ENCODE measurements at regions not wholly inside any gene's neighbourhood (a gene's known extent, or its start where the extent isn't known, plus 50 kb on each side); places are given as distances from the start of the nearest gene placed in this dataset.
"Not testable (repeated sequence)": the region's sequence is repeated elsewhere in the genome, so short reads cannot be mapped to it uniquely, and the experiment has no call there.

DNA sequence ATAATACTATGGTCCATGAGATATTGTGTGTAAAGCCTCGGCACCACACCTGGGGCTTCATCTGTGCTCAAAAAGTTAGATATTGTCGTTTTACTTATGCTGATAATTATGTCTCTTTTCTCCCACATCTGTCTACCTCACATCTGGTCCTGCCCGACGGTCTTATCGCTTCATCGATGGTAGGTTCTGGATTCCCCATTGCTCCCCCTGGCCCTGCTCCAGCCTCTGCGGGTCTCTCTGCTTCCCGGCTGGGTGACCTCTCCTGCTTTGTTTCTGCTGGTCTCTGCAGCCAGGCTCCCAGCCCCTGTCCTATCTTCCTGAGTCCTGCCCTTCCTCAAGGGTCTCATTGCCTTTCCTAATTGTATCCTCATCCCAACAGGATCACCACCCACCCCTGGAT lies 294.2 kb downstream of the NDUFA10 start:
- Mint-ChIP-seq H3K27me3 (no peaks in the 10 kb centered on the region), H3K4me1 (ENCODE audit: low read depth) (no peaks in the 10 kb centered on the region), H3K4me3 (no peak overlapping the region), H3K27ac (no peak overlapping the region), H3K9me3 (ENCODE audit: low read depth) (peaks cover 4% of the 10 kb centered on the region), H3K36me3 (no peaks in the 10 kb centered on the region)

DNA sequence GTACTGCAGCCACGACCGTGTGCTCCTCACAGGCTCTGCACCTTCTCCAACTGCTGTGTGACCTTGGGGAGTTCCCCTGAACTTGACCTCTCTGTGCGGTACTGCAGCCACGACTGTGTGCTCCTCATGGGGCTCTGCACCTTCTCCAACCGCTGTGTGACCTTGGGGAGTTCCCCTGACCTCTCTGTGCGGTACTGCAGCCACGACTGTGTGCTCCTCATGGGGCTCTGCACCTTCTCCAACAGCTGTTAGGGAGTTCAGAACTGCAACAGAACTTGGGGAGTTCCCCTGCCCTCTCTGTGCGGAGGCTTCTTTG lies 294.6 kb downstream of the NDUFA10 start:
- not testable (repeated sequence) for H3K36me3 Mint-ChIP-seq; H3K27me3 Mint-ChIP-seq; H3K4me3 Mint-ChIP-seq; H3K4me1 Mint-ChIP-seq (ENCODE audit: low read depth); H3K9me3 Mint-ChIP-seq (ENCODE audit: low read depth); H3K27ac Mint-ChIP-seq

DNA sequence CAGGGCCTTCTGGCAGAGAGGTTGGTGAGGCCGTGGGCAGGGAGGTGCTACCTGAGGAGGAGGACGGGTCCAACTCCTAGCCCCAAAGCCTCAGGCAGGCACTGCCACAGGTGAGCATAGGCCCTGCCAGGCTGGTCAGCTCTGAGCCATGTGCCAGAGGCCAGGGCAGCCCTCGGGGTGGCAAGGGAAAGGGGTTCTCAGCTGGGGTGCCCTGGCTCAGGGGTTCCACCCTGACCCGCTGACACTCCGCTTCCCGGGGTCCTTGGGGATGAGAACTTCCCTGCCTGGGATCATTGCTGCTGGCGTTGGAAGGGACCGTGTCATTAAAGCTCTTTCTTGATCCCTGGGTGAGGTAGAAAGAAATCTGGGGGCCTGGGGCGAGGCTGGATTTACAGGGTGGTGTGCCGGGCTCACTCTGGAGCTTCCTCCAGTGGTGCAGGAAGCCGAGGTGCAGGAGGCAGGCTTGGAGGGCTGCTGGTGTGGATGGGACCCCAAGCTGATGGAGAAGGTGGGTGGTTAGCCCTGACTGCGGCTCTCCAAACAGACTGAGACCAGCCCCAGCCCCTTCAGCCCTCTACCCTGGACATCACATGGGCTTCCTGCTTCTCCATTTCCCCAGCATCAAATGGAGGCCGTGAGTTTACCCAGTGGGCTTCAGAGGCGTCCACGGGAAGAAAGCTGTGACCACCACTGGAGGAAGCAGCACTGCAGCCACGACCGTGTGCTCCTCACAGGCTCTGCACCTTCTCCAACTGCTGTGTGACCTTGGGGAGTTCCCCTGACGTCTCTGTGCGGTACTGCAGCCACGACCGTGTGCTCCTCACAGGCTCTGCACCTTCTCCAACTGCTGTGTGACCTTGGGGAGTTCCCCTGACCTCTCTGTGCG lies 295.2 kb downstream of the NDUFA10 start:
- Mint-ChIP-seq H3K27me3 (no peaks in the 10 kb centered on the region), H3K27ac (no peak overlapping the region), H3K36me3 (no peaks in the 10 kb centered on the region), H3K4me1 (ENCODE audit: low read depth) (no peaks in the 10 kb centered on the region), H3K9me3 (ENCODE audit: low read depth) (peaks cover 4% of the 10 kb centered on the region), H3K4me3 (no peak overlapping the region)

DNA sequence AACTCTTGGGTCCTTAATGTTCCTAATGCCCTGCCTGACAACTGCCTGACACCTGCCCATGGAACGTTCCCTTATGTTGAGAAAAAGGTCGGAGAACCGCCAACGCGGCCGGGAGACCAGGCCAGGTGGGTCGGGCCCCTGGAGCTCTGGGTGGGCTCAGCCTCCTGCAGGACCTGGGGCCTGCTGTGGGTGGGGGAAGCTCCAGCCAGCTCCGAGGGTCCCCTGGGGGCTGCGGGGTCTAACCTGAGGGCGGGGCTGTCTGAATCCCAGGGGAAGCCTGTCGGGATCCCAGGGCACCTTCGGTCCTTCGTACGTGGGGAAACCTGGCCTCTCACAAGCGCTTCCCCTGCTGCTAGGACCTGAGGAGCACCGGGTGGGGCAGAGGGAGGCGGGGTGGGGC lies 296.0 kb downstream of the NDUFA10 start:
- Mint-ChIP-seq H3K27me3 (no peaks in the 10 kb centered on the region), H3K36me3 (no peaks in the 10 kb centered on the region), H3K9me3 (ENCODE audit: low read depth) (peaks cover 2% of the 10 kb centered on the region), H3K27ac (no peak overlapping the region), H3K4me3 (no peak overlapping the region), H3K4me1 (ENCODE audit: low read depth) (no peaks in the 10 kb centered on the region)

DNA sequence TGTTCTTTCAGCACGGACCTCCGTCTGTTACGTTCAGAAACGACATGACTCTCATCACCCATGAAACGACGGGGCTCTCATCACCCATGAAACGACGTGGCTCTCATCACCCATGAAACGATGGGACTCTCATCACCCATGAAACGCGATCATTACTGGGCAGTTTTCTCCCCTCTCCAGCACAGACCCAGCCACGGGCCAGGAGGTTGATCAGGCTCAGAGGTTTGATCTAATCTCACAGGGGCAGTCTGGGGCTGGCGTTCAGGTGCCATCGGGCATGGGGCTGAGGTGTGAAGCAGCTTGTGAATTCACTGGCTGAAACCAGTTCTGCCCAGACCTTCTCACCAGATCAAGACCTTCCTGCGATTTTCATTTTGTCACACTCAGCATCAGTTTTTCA lies 296.4 kb downstream of the NDUFA10 start:
- Mint-ChIP-seq H3K9me3 (ENCODE audit: low read depth) (no peaks in the 10 kb centered on the region), H3K4me3 (no peak overlapping the region), H3K27ac (no peak overlapping the region), H3K36me3 (no peaks in the 10 kb centered on the region), H3K27me3 (no peaks in the 10 kb centered on the region), H3K4me1 (ENCODE audit: low read depth) (no peaks in the 10 kb centered on the region)

DNA sequence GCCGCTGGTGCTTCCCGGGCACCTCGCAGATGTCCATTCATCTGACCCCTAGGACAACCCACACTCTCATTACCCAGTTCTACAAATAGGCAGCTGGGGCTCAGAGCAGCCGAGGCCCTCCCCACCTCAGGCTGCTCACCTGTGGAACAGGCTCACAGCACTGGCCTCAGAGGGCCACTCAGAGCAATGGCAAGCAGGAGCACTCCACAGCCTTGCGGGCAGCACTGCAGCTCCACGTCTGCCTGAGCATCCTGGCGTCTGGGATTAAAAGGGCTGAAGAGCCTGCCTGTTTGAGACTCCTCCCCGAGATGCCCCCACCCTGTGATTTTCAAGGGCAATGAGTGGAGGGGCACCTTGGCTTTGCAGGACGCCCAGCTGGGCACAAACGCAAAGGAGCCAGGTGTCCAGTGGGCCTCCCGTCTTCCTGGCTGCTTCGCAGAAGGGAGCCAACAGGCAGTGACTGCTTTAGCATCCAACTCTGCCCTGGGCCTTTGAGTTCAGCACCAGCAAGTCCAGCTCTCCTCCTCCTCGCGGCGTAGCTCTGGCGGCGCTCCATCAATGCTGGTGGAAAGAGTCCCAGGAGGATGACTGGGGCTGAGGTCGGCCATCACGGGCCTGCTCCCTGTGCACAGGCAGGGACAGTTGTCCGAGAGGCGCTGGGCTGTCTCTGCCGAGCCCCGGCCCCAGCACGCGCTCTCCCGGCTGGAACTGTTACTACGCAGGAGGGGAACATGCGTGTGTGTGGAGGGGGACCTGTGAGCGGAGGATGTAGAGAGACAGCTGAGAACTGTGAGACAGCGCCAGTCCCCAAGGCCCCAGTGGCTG lies 297.2 kb downstream of the NDUFA10 start:
- no peaks in the 10 kb centered on the region for H3K27me3 Mint-ChIP-seq
- H3K9me3 Mint-ChIP-seq (ENCODE audit: low read depth), result no peaks in the 10 kb centered on the region
- no peak overlapping the region for H3K4me3 Mint-ChIP-seq
- H3K36me3 Mint-ChIP-seq, result no peaks in the 10 kb centered on the region
- no peaks in the 10 kb centered on the region for H3K4me1 Mint-ChIP-seq (ENCODE audit: low read depth)
- no peak overlapping the region for H3K27ac Mint-ChIP-seq

DNA sequence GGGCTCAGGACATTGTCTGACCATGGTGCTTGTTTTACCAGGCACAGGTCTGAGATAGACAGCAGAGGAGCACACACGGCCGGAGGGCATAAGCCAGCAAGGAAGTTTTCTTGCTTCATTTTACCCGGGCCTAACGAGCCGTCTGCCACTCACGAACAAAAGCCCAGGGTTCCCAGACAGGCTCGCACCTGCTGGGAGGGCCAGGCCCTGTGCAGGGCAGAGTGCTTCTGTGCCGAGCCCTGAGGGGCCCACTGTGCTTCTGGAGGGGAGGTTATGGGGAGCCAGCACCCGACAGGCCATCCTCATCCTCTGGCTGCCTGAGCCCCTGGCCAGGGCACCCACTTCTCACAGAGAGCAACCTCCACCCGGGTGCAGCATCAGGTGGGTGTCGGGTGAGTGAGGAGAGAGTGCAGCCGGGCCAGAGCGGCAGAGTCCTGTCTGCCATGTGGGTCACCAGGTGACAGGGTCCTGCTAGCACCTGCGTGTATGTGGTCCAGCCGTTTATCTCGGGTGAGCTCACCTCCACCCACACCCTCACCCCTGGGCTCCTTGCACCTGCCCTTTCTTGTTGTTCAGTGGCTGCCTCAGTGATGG lies 297.9 kb downstream of the NDUFA10 start:
- Mint-ChIP-seq H3K4me1 (ENCODE audit: low read depth) (no peaks in the 10 kb centered on the region), H3K9me3 (ENCODE audit: low read depth) (no peaks in the 10 kb centered on the region), H3K36me3 (no peaks in the 10 kb centered on the region), H3K4me3 (no peak overlapping the region), H3K27me3 (no peaks in the 10 kb centered on the region), H3K27ac (no peak overlapping the region)

DNA sequence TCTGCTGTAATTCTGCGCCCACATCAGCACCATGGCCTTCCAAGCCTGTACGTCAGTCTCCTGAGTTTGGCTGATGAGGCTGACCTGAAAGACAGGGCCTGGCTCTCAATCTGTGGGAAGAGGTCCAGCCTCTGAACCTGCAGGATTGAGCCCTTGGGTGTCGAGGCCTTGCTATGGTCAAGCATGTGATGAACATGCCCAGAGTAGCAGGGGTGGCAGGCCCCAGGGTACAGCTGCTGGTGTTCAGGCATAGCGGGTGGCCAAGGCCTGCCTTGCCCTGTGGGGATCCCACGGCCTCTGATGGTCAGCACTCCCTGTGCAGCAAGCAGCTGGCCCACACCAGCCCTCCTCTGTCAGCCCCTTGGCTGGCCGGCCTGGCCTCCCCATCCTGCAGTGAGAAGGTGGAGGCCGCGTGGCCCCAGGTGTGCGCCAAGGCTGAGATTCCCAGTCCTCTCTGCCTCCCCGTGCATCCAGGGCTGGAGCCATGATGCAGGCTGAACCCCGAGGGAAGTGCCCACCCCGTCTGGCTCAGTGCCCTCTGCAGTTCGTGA lies 298.4 kb downstream of the NDUFA10 start:
- no peaks in the 10 kb centered on the region for H3K27me3 Mint-ChIP-seq
- H3K4me1 Mint-ChIP-seq (ENCODE audit: low read depth), result no peaks in the 10 kb centered on the region
- no peaks in the 10 kb centered on the region for H3K36me3 Mint-ChIP-seq
- H3K9me3 Mint-ChIP-seq (ENCODE audit: low read depth), result no peaks in the 10 kb centered on the region
- H3K4me3 Mint-ChIP-seq, result no peak overlapping the region
- no peak overlapping the region for H3K27ac Mint-ChIP-seq

DNA sequence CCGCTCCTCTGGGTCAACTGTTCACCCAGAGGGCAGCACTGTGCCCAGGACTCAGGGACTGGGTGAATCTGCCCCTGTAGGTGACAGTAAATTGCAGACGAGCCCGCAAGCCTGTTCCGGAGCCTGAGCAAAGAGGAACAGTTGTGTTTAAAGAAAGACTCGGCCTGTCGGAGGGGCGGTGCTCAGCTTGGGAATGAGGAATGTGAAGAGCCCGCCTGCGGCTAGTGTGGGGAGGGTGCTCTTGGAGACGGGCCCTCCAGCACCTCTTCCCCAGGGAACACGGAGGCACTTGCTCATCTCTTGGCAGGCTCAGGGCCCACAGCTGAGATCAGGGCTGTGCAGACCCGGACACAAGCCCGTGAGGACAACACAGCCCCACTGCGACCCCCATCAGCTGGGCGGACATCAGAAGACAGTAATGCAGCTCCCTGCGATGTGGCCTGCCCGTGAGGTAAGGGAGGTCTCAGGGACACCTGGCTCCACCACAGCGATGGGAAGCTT lies 299.0 kb downstream of the NDUFA10 start:
- Mint-ChIP-seq H3K9me3 (ENCODE audit: low read depth) (no peaks in the 10 kb centered on the region), H3K36me3 (no peaks in the 10 kb centered on the region), H3K4me3 (no peak overlapping the region), H3K27me3 (no peaks in the 10 kb centered on the region), H3K4me1 (ENCODE audit: low read depth) (no peaks in the 10 kb centered on the region), H3K27ac (no peak overlapping the region)

DNA sequence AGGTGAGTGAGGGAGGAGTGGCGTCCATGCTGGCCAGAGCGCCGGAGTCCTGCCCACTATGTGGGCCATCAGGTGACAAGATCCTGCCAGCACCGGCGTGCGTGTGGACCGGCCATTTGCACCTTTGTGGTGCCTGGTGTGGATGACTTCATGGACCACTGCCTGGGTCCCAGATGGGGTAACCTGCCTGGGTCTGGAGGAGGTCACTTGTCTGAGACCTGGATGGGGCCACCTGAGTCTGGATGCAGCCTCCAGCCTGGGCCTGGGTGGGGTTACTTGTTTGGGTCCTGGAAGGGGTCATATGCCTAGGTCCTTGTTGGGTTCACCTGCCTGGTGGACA lies 299.6 kb downstream of the NDUFA10 start:
- H3K9me3 Mint-ChIP-seq (ENCODE audit: low read depth), result no peaks in the 10 kb centered on the region
- H3K27ac Mint-ChIP-seq, result no peak overlapping the region
- H3K4me1 Mint-ChIP-seq (ENCODE audit: low read depth), result no peaks in the 10 kb centered on the region
- H3K4me3 Mint-ChIP-seq, result no peak overlapping the region
- H3K27me3 Mint-ChIP-seq, result no peaks in the 10 kb centered on the region
- H3K36me3 Mint-ChIP-seq, result no peaks in the 10 kb centered on the region

DNA sequence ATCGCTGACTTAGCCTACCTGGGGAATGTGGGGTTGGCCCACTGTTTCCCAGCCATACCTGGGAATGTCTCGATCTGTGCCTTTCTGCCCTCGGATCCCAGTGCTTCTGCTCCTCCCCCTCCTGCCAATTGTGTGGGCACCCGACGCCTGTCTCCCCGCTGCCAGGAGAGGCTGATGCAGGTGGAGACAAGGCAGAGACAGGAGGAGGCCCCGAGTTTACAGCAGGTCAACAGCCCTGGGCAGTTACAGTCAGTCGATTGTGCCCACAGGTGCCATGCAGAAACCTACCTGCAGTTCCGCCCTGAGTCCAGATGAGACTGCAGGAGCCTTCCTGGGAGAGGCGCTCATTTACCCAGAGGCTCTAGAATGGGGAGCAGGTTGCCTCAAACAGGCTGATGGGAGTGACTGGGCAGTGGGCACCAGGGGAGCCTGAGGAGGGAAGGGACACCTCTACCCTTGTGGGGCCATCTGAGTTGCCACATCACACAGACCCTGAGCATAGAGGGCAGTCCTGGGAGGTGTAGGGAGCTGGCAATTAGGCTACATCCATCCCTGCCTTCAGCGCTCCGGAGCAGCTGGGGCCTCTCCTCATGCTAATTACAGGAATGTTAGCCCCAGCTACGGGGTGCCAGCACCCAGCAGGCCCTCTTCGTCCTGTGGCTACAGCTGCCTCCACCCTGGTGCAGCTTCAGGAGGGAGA lies 300.1 kb downstream of the NDUFA10 start:
- H3K4me1 Mint-ChIP-seq (ENCODE audit: low read depth), result no peaks in the 10 kb centered on the region
- no peak overlapping the region for H3K4me3 Mint-ChIP-seq
- no peaks in the 10 kb centered on the region for H3K36me3 Mint-ChIP-seq
- no peak overlapping the region for H3K27ac Mint-ChIP-seq
- H3K9me3 Mint-ChIP-seq (ENCODE audit: low read depth), result no peaks in the 10 kb centered on the region
- no peaks in the 10 kb centered on the region for H3K27me3 Mint-ChIP-seq

DNA sequence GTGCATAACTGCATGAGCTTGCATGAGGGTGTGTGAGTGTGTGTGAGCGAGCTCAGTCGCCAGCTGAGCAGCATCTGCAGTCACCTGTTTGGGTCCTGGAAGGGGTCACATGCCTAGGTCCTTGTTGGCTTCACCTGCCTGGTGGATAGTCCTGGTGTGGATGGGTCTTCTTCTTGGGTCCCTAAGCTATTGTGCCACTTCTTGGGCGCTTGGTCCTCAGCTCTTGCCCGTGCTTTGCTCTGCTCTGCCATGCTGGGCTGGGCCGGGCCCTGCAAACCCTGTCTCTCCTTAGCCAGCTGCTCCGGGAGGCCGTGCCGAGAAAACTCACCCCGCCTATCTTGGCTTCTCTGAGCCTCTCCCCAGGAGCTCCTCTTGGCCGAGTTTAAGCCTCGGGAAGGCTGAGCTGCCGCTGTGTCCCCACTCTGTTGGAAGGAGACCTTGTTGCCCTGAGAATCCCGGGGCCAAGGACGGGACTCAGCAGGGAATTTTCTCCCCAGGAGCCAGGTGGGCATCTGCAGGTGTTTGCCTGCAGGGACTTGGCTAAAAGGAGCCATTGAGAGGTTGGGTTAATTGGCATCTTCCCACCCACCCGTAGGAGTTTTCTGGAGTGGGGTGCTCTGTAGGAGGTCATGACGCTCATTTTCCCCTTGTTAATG lies 300.8 kb downstream of the NDUFA10 start:
- Mint-ChIP-seq H3K4me3 (no peak overlapping the region), H3K27ac (no peak overlapping the region), H3K27me3 (no peaks in the 10 kb centered on the region), H3K4me1 (ENCODE audit: low read depth) (no peaks in the 10 kb centered on the region), H3K9me3 (ENCODE audit: low read depth) (no peaks in the 10 kb centered on the region), H3K36me3 (no peaks in the 10 kb centered on the region)

DNA sequence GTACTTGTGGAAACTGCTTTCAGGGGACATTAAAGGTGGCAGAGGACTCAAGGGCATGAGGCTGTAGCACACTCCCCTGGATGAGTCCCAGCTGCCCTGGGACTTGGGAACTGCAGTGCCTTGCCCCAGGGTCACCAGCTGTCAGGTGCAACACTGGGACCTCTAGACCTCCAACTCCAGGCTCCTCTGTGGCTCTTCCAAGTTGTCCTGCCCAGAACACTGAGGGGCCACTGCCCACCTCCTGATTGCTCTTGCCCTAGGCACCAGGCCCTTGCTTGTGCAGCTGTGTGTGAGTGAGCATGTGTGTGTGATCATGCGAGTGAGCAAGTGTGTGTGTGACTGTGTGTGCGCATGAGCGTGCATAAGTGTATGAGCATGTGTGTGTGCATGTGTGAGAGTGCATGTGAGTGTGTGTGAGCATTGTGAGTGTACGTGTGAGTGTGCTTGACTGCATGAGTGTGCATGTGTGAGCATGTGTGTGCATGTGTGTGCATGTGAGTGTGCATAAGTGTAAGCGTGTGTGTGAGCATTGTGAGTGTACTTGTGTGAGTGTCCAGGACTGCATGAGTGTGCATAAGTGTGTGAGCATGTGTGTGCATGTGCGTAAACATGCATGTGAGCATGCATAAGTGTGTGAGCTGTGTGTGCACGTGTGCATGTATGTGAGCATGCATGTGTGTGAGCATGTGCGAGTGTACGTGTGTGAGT lies 301.5 kb downstream of the NDUFA10 start:
- H3K27ac Mint-ChIP-seq, result no peak overlapping the region
- no peaks in the 10 kb centered on the region for H3K9me3 Mint-ChIP-seq (ENCODE audit: low read depth)
- no peaks in the 10 kb centered on the region for H3K4me1 Mint-ChIP-seq (ENCODE audit: low read depth)
- H3K27me3 Mint-ChIP-seq, result no peaks in the 10 kb centered on the region
- no peak overlapping the region for H3K4me3 Mint-ChIP-seq
- H3K36me3 Mint-ChIP-seq, result no peaks in the 10 kb centered on the region
